Hepatocyte (in vitro differentiated cells): ENCODE measurements at regions not wholly inside any gene's neighbourhood (a gene's known extent, or its start where the extent isn't known, plus 50 kb on each side); places are given as distances from the start of the nearest gene placed in this dataset.

Experiments
- CTCF ChIP-seq: fragments of 200-600 bp; sonication (generic); IDR thresholded peaks from 2 replicates; pipeline ENCODE4 v1.5.1; 2016; ENCODE audit warnings: antibody characterized with exemption, mild to moderate bottlenecking; ENCODE audit not compliant: poor library complexity
- EZH2phosphoT487 ChIP-seq: fragments of 200-600 bp; sonication (generic); IDR thresholded peaks from one replicate; pipeline ENCODE4 v1.6.1; 2018; ENCODE audit warnings: antibody characterized with exemption, mild to moderate bottlenecking, low read depth, moderate library complexity; ENCODE audit not compliant: unreplicated experiment, severe bottlenecking

GRCh38 chr4:66465111-66465510 lies 794.8 kb upstream of the EPHA5 start:
- no peak for TF ChIP-seq EZH2phosphoT487
- no peak for TF ChIP-seq CTCF
